PC-9 (cell line): ENCODE measurements at regions not wholly inside any gene's neighbourhood (a gene's known extent, or its start where the extent isn't known, plus 50 kb on each side); places are given as distances from the start of the nearest gene placed in this dataset.

ENCODE experiments used
- BruUV-seq: library from RNA; stranded (reverse); fragments of 400-500 nt; replicated peaks from 2 replicates; lab custom pipeline; 2021; lab: Mats Ljungman, UMichigan
- CTCF ChIA-PET: fragments of 300-600 bp; sonication (Branson Sonifier 250); formaldehyde crosslinking; loops from one replicate; lab custom pipeline; 2022; ENCODE audit warnings: antibody characterized with exemption; lab: Charles Lee
- POLR2A ChIA-PET: fragments of 300-600 bp; sonication (Branson Sonifier 250); formaldehyde crosslinking; loops from one replicate; lab custom pipeline; 2022; ENCODE audit warnings: antibody characterized with exemption; ENCODE audit not compliant: unreplicated experiment; lab: Charles Lee
- DNase-seq, 2 experiments: peaks; one replicate each; pipeline versions ENCODE4 v3.0.0 to v3.0.0-alpha.2; 2015 to 2022; ENCODE audit warnings: mixed read lengths in 1 of 2
- H2AFZ ChIP-seq: fragments of 200-600 bp; sonication (generic); 2 replicates; pipeline ENCODE4 v1.8.1; 2017; ENCODE audit warnings: antibody characterized with exemption
- H3F3A ChIP-seq: fragments of 200-600 bp; sonication (generic); 2 replicates; pipeline ENCODE4 v1.8.1; 2017; ENCODE audit warnings: antibody characterized with exemption, mild to moderate bottlenecking, low read depth; ENCODE audit not compliant: insufficient read depth
- H3K27ac ChIP-seq: fragments of 200-600 bp; sonication (generic); 2 replicates; pipeline ENCODE4 v1.6.1; 2016; ENCODE audit warnings: mixed run types
- H3K27me3 ChIP-seq: fragments of 200-600 bp; sonication (generic); 2 replicates; pipeline ENCODE4 v1.6.1; 2016; ENCODE audit warnings: low read depth, mixed run types; ENCODE audit not compliant: insufficient read depth
- H3K36me3 ChIP-seq: fragments of 200-600 bp; sonication (generic); 2 replicates; pipeline ENCODE4 v1.6.1; 2016; ENCODE audit warnings: low read depth, mixed run types
- H3K4me1 ChIP-seq: fragments of 200-600 bp; sonication (generic); replicated peaks from 2 replicates; pipeline ENCODE4 v1.6.1; 2016; ENCODE audit warnings: mixed run types; ENCODE audit not compliant: insufficient read depth
- H3K4me2 ChIP-seq: fragments of 200-600 bp; sonication (generic); 2 replicates; pipeline ENCODE4 v1.6.1; 2017; ENCODE audit warnings: mixed run types
- H3K4me3 ChIP-seq: fragments of 200-600 bp; sonication (generic); 2 replicates; pipeline ENCODE4 v1.6.1; 2016; ENCODE audit warnings: mixed run types
- H3K79me2 ChIP-seq: fragments of 200-600 bp; sonication (generic); 2 replicates; pipeline ENCODE4 v1.6.1; 2017; ENCODE audit warnings: low read depth, mixed run types
- H3K9me2 ChIP-seq: fragments of 200-600 bp; sonication (generic); 2 replicates; pipeline ENCODE4 v1.8.1; 2017; ENCODE audit warnings: mild to moderate bottlenecking; ENCODE audit not compliant: insufficient read depth
- H3K9me3 ChIP-seq: fragments of 200-600 bp; sonication (generic); 2 replicates; pipeline ENCODE4 v1.8.1; 2016; ENCODE audit warnings: low read depth; ENCODE audit not compliant: insufficient read depth
- H4K20me1 ChIP-seq: fragments of 200-600 bp; sonication (generic); 2 replicates; pipeline ENCODE4 v1.8.1; 2017; ENCODE audit not compliant: insufficient read depth
- EZH2 ChIP-seq: fragments of 200-600 bp; sonication (generic); IDR thresholded peaks from 2 replicates; pipeline ENCODE4 v1.8.0; 2017; ENCODE audit warnings: antibody characterized with exemption, low read depth
- intact Hi-C: fragments of 100-400 bp; cut with micrococcal nuclease; formaldehyde crosslinking; loops from one replicate; pipeline ENCODE4 v1.10.0; 2022; ENCODE audit not compliant: unreplicated experiment
- TF ChIP-seq, protein P1 (sequence below): fragments of 200-600 bp; sonication (generic); conservative IDR thresholded peaks from 2 replicates; pipeline ENCODE4 v1.6.1; 2017; ENCODE audit warnings: mixed run types, antibody characterized with exemption, mild to moderate bottlenecking, moderate library complexity

GRCh38 chr16:35173295-35173694 lies 1713.9 kb downstream of the TP53TG3F start:
- no peaks in the 10 kb centered on the region for H3K36me3 ChIP-seq
- H4K20me1 ChIP-seq = no peaks in the 10 kb centered on the region
- H3K9me2 ChIP-seq = no peaks in the 10 kb centered on the region
- H3K27ac ChIP-seq = no peak overlapping the region
- 0 out of 2 replicates have a peak overlapping the region, but pooled peaks have one; percentile 10 for H2AFZ ChIP-seq
- CTCF ChIA-PET = no interaction called here
- H3K27me3 ChIP-seq = peaks cover 23% of the 10 kb centered on the region
- H3F3A ChIP-seq = no peaks in the 10 kb centered on the region
- H3K79me2 ChIP-seq = no peaks in the 10 kb centered on the region
- TF ChIP-seq, protein P1, sequence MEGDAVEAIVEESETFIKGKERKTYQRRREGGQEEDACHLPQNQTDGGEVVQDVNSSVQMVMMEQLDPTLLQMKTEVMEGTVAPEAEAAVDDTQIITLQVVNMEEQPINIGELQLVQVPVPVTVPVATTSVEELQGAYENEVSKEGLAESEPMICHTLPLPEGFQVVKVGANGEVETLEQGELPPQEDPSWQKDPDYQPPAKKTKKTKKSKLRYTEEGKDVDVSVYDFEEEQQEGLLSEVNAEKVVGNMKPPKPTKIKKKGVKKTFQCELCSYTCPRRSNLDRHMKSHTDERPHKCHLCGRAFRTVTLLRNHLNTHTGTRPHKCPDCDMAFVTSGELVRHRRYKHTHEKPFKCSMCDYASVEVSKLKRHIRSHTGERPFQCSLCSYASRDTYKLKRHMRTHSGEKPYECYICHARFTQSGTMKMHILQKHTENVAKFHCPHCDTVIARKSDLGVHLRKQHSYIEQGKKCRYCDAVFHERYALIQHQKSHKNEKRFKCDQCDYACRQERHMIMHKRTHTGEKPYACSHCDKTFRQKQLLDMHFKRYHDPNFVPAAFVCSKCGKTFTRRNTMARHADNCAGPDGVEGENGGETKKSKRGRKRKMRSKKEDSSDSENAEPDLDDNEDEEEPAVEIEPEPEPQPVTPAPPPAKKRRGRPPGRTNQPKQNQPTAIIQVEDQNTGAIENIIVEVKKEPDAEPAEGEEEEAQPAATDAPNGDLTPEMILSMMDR = no peak
- TF ChIP-seq EZH2 = no peak
- no peak overlapping the region for H3K4me3 ChIP-seq
- intact Hi-C loops = no loop called here
- DNase-seq = no peak
- H3K4me1 ChIP-seq = no peaks in the 10 kb centered on the region
- POLR2A ChIA-PET = no interaction called here
- H3K9me3 ChIP-seq = no peaks in the 10 kb centered on the region
- BruUV-seq = no TSS peak
- no peak overlapping the region for H3K4me2 ChIP-seq

DNA sequence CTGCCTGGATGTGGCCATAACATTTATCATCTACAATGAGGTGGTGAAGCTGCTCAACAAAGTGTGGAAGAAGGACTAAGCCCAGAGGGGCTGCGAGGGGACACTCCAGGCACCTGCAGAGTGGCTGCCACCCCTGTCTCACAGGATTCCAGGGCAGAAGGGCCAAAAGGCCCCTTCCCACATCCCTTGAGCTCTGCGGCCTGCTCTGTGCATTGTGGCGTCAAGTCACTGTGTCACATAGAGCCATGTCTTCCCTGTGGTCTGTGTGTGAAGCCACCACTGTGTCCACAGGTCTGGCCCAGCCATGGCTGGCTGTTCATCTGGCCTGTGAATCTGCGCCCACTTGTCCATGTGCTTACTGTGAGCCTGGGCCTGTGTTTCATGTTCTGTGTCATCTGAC lies 1714.6 kb downstream of the TP53TG3F start:
- H3F3A ChIP-seq = no peaks in the 10 kb centered on the region
- ChIA-PET POLR2A (no interaction called here), CTCF (no interaction called here)
- no peaks in the 10 kb centered on the region for H3K9me2 ChIP-seq
- intact Hi-C loops = no loop called here
- no peaks in the 10 kb centered on the region for H4K20me1 ChIP-seq
- no TSS peak for BruUV-seq
- H3K36me3 ChIP-seq = no peaks in the 10 kb centered on the region
- peaks cover 23% of the 10 kb centered on the region for H3K27me3 ChIP-seq
- H3K4me2 ChIP-seq = no peak overlapping the region
- no peaks in the 10 kb centered on the region for H3K4me1 ChIP-seq
- H3K4me3 ChIP-seq = no peak overlapping the region
- DNase-seq = no peak
- H2AFZ ChIP-seq = no peak overlapping the region
- no peaks in the 10 kb centered on the region for H3K79me2 ChIP-seq
- TF ChIP-seq, protein P1 = no peak
- no peak for TF ChIP-seq EZH2
- H3K27ac ChIP-seq = no peak overlapping the region
- no peaks in the 10 kb centered on the region for H3K9me3 ChIP-seq

- TF ChIP-seq, protein P1 = no peak
- TF ChIP-seq EZH2 = no peak
- no peaks in the 10 kb centered on the region for H3K79me2 ChIP-seq
- H3K9me3 ChIP-seq = no peaks in the 10 kb centered on the region
- H4K20me1 ChIP-seq = no peaks in the 10 kb centered on the region
- BruUV-seq = no TSS peak
- DNase-seq = no peak
- no peak overlapping the region for H3K4me2 ChIP-seq
- CTCF ChIA-PET = no interaction called here
- peaks cover 20% of the 10 kb centered on the region for H3K27me3 ChIP-seq
- no peaks in the 10 kb centered on the region for H3F3A ChIP-seq
- H3K4me3 ChIP-seq = no peak overlapping the region
- no peaks in the 10 kb centered on the region for H3K9me2 ChIP-seq
- intact Hi-C loops = no loop called here
- H3K27ac ChIP-seq = no peak overlapping the region
- H2AFZ ChIP-seq = no peak overlapping the region
- POLR2A ChIA-PET = no interaction called here
- H3K4me1 ChIP-seq = no peaks in the 10 kb centered on the region
- H3K36me3 ChIP-seq = no peaks in the 10 kb centered on the region
These were observed 1717.0 kb downstream of the TP53TG3F start for GRCh38 chr16:35176449-35176848.
